HG03571 (cell line): ENCODE measurements at regions not wholly inside any gene's neighbourhood (a gene's known extent, or its start where the extent isn't known, plus 50 kb on each side); places are given as distances from the start of the nearest gene placed in this dataset.
"Not testable (repeated sequence)": the region's sequence is repeated elsewhere in the genome, so short reads cannot be mapped to it uniquely, and the experiment has no call there.

Experiments used
- ATAC-seq: cut with Tn5 transposase; IDR thresholded peaks from one replicate; pipeline ENCODE4 v1.9.1; 2021; ENCODE audit not compliant: unreplicated experiment

DNA sequence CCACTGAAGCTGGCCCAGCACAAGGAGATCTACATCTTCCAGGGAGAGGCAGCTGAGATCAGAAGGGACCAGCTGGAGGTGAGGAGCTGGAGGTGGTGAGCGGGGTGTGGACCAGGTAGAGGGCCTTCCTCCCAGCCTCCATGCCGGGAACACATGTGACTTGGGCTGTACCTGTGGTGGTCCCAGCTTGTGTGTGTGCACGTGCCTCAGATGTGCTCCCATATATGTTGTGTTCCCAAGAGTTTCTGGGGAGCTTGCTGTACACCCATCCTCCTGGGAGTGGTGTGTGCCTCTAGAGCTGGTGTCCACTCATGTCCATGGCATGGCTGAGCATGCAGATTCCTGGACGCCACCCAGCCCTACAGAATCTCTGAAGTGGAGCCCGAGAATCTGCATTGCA, 183.7 kb upstream of the AKAP13 start:
- ATAC-seq = not testable (repeated sequence)

DNA sequence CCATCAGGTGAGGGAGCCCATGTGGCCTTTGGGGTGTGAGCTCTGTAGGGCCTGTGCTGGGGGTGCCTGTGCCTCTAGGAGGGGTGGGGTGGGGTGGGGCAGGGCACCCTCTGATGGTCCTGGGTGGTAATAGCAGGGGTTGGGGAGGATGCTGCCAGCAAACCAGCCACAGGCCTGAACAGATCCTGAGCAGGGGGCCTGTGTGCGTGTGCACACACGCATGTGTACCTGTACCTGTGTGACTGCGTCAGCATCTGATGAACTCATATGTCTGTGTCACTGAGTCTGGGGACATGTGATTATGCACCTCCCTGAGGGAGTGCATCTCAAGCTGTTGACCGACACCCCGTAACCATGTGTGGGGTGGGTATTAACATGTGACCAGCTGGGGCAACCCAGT, 182.8 kb upstream of the AKAP13 start:
- ATAC-seq = not testable (repeated sequence)

DNA sequence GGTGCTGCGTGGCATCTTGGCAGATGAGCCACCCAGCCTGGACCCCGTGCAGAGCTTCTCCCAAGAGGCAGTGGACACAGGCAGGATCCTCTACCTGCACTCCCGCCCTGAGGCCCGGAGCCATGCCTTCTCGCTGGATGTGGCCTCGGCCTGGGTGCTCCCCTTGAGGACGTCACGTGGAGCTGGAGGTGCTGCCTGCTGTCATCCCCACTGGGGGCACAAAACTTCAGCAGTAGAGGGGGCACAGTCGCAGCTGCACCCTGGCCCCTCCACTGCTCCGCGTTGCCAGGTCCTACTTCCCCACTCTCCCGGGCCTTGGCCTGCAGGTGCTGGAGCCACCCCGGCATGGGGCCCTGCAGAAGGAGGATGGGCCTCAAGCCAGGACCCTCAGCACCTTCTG, 182.0 kb upstream of the AKAP13 start:
- not testable (repeated sequence) for ATAC-seq

DNA sequence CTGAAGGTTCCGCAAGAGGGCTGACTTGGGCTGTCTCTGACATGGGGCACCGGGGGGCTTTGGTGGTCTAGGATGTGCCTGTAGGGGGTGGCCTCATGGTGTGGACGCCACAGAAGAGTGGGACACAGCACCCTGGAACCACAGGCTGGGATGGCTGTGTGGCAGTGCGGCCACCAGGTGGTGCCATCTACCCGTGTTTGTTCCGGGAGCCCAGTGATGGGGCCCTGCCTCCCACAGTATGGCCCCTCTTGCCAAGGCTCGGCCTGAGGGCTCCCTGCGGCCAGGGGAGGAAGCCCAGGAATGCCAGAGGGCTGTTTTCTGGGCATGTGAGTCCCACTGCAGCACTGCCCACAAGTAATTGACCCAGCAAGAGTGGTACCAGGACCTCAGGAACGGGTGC, 180.2 kb upstream of the AKAP13 start:
- ATAC-seq = peak; percentile 92

DNA sequence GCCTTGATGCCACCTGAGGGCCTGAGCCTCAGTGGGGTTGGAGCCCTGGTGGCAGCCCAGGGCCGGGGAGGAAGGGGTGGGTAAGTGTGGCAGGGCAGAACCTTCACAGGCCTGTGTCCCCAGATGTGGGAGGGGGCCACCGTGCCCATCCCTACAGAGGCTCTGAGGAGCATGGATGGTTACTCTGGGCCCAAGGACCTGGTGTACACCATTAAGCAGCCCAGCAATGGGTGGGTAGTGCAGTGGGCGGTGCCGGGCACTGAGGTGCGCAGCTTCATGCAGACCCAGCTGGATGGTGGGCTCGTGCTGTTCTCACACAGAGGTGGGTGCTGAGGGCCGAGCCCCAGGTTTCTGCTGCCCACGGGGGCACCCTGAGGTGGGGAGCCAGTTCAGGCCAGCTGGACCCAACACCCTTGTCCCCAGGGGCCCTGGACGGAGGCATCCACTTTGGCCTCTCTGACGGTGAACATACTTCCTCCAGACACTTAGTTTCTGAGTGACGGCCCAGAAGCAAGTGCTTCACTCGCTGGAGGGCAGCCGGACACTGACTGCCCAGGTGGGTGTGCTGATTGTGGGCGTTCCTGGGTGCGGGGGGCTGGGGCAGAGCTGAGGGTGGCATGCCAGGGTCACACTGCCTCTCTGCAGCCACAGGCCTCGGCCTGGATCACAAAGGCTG, 179.1 kb upstream of the AKAP13 start:
- not testable (repeated sequence) for ATAC-seq

DNA sequence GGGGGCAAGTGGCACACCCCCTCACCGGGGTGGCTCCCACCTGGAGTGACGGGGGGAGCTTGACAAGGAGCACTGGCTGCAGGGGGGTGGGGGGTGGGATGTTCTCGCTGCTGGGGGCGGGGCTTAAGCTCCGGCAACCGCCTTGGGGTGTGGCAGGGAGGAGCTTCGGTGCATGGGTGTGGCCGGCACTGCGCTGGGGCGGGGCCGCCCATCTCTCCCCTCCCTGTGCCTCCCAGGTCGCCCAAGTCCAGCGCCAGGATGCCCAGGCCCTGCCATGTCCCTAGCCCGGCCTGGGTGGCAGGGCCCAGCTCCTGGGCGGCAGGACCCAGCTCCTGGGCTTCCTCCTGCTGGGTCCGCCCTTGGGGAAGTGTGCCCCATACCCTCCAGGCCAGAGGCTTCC, 175.9 kb upstream of the AKAP13 start:
- ATAC-seq = not testable (repeated sequence)

DNA sequence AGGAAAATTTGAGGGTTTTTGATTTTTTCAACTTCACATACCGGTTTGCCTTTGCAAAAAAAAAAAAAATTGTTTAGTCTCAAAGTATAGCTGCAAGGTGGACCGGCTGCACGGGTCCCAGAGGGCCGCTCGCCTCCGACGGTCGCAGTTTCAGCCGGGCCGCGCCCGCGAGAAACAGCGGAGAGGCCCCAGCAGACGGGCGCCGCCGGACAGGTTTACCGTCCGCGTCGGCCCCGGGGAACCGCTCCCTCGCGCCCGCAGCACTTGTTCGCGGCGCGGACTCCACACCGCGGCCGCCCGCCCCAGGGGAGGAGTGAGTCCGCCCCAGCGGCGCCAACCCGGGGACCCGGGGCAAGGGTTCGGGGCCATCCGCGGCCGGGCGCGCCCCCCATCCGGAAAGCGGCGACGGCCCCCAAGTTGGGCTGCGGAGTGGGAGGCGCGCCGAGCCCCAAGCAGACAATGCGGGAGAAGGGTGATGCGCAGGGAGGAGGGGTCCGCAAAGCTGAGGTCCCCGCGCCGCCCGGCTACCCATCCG, 146.5 kb upstream of the AKAP13 start:
- ATAC-seq = not testable (repeated sequence)

DNA sequence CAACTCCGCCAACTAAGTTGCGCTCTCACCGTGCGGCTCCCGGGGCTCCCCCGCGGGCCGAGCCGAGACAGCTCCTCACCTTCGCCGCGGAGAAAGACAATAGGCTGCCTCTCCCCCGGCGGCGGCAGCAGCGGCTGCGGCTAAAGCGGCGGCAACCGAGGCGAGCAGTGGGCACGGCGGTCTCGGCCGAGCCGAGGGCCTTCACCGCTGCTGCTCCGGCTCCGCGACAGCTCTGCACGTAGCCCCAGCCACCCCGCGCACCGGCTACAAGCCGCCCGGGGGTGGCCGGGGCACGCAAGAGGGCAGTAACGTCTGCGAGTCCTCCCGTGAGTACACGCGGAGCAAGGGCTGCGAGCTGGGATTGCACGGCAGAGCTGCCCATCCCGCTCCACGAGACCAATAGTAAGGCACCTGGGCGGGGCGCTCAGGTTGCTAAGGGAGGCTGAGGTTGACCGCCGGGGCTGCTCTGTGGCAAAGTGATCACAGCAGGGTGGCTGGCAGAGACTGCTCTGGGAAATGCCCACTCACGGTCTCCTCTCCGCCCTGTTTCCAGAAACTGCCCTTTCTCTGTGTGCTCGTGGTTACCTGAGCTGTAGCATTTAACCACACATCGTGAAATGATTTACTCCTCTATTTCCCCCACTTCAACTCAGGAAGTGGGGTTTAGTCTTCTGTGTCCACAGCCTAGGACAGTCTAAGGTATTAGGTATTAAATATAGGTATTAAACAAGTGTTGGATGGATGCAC, 145.8 kb upstream of the AKAP13 start:
- not testable (repeated sequence) for ATAC-seq

DNA sequence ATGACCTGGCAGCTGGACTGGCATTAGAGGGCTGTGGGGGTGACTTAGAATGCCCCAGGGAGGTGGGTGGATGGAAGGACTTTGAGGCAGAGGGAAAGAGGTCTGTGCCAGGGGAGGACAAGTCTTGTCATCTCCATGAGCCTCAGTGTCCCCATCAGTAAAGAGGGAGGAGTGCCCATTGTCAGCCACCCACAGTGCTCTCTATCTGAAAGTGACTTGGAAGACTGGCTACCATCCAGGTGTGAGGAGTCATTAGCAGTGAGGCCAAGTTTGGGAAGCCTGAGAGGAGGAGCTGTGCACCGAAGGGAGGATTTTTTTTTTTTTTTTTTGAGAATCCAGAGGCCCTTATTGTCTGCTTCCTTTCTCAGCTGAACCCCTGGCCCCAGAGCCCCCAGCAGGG, 136.3 kb upstream of the AKAP13 start:
- not testable (repeated sequence) for ATAC-seq

DNA sequence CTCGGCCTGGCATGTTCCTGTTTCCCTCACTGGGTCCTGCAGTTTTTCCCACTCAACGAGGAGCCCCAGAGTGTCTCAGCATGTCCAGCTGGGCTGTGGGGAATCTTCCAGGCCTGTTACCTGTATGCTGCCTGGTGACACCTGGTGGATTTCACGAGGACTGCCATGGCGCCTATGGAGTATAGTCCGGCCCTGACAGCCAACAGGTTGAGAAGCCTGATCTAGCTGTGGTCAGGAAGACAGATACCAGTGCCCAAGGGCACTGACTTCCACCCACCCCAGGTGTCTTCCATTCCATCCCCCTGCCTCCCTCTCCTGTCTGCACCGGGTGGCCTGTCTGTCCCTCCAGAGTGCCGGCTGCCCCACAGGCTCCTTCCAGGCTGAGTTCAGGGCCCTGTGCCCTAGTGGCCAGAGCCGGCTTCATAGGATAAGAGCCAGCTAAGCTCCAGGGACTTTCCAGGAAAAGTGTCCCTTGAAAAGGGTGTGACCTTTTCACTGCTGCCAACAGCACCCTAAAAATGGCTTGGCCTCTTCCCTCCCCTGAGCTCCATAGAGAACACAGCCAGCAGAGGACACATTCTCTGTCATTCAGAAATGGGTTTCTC, 129.4 kb upstream of the AKAP13 start:
- not testable (repeated sequence) for ATAC-seq

DNA sequence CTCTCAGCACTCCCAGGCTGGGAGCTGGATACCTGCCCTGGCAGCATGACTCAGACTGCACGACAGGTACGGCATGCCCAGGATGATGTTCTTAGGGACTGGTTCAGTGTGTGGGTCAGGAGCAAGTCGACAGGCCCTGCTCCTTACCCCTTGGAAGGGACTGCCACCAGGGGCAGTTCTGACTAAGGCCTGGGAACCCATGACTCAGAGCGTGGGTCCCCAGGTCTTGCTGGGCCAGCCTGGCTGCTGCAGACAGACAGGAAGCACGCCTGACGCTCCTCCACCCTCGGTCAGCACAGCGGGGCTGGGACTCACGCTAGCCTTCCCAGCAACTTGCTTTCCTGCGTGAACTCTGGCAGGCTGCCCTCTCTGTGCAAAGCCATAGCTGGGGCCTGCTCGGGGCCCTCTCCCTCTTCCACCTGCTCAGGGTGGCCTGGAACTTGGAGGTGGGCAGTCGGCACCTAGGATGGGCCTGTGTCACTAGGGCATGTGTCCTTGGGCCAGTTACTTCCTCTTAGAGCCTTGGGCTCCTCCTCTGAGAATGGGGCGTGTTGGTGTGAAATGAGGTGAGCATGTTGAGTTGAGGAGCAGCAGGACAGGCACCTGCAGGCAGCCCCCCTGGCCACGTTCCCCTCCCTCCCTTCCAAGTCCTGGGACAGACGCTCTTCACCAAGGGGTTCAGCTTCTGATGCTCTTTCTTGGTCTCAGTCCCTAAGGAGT, 127.0 kb upstream of the AKAP13 start:
- peak; percentile 87 for ATAC-seq

DNA sequence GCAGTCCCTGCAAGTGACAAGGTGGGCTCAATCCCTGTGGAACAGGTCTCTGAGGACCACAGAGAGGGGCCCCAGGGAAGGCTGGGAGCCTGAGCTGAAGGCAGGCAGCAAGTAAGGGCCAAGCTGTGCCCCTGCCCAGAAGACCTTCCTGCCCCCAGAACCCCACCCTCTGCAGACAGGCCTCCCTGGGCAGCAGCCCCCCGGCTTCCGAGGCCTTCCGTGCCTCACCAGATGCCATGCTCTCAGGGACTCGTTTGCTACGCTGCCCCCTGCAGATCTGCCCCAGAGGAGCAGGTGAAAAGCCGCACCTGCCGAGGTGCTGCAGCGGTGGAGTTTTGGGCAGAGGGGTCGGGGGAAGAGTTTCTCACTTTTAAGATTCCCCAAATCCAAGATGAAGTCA, 125.4 kb upstream of the AKAP13 start:
- not testable (repeated sequence) for ATAC-seq

DNA sequence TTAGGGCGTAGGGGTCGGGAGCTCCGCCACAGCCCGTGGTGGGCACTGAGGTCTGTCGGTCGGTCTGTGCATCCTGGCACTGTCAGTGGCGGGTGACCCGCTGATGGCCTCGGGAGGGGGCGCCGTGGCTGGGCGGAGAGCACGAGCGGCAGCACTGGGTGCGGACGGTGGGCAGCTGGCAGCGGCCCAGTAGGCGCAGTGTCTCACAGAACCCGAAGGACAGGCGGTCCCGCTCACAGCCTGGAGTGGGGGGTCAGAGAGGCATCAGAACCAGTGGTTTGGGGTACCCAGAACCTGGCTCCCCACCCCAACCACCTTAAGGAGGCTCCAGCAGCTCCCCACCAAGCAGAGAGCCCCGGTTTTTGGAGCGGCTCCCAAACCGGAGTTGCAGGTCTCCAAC, 124.9 kb upstream of the AKAP13 start:
- not testable (repeated sequence) for ATAC-seq

DNA sequence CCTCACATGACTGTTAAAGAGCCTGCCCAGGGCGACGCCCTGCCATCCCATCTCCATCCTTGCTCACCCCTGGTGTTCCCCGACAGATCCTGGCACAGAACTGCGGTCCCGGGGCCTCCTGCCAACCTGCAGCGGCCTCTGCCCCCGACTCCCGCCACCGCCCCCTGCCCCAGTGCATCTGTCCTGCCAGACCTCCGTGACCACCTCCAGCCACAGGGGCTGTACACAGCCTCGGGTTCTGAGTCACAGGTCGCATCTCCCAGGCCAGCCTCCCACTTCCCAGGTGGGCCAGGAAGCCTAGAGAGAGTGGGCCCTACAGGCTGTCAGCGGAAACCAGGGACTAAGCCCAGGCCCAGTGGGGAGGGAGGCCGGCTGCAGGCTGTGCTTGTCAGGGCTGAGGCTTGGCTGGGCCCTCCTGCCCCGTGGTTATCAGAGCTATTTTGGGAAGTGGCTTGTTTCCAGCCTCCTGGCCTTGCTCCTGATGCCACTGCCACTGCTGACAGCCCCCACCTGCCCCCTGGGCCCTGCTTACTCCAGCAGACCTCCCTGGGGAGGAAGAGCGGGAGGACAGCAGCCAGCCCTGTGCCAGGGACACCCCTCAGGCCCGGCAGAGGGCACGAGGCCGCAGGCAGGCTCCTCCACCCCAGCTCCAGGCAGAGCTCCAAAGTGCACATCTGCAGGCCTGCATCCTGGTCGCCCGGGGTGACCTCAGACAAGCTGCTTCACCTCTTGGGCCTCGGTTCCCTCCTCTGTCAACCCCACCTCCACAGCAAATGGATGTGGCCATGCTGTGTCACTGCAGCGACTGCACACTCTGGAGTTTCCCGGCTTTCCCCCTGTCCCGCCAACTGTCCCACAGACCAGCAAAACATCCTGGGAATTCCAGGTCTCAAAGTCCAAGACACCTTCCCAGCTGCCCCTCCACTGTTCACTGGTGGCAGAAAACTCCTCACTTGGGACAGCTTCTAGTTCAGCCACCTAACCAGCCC, 124.1 kb upstream of the AKAP13 start:
- ATAC-seq = not testable (repeated sequence)

DNA sequence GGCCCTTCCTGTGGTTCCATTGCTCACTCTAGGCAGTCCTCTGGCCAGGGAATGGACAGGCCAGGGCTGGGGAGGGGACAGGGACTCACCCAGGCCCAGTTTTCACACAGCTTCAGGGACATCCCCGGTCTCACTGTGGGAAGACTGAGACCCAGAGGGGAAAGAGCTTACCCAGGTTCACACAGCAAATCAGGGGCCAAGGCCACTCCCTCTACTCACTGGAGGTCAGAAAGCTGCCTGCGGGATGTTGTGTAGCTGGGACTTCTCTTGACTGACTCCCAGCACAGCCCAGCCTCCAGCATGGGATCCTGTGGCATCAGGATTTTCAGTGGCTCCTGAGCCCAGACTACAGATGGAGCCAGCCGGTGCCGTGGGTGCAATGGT, 122.3 kb upstream of the AKAP13 start:
- ATAC-seq = not testable (repeated sequence)

DNA sequence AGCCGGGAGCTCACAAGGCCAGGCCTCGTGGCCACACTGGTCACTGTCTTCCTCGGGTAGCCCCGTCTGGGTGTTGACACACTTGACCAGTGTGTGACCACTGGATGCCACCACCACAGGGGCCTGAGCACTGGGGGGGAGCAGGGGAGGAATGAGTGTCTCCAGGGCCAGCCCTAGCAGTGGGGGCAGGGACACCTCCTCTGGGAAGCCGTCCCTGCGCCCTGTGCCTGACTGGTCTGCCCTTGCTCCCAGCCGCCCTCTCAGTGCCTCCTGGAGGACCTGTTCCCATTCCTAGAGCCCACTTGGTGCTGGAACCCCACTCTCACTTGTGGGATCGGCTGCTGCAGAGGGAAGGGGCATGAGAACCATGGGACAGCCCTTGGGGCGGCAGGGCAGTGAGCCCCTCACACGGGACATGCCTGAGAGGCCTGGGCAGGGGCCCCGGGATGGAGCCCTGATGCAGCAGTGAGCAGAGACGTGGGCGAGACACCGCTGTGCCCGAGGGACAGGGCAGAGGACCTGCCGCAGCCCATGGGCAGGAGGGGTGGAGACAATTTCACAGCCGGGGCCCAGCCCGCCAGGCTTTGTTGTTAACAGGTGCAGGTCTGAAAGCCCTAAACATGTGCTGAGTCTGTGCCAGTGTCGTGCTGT, 121.7 kb upstream of the AKAP13 start:
- not testable (repeated sequence) for ATAC-seq

DNA sequence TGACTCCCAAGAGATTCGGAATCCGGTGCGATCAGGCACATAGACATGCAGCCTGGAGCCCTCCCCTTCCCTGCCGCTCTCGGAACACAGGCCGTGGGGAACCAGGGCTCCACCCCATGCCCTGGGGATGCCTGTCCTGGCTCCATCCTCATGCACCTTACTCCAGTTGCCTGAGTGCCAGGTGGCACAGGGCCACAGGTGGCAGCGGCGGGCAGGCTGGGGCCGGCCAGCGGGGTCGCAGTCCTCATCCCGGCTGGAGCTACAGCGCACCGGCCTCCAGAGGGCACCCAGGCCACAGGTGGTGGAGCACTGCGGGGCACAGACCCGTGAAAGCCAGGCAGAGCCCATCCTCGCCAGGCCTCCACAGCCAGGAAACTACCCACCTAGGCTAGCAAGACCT, 119.9 kb upstream of the AKAP13 start:
- not testable (repeated sequence) for ATAC-seq

DNA sequence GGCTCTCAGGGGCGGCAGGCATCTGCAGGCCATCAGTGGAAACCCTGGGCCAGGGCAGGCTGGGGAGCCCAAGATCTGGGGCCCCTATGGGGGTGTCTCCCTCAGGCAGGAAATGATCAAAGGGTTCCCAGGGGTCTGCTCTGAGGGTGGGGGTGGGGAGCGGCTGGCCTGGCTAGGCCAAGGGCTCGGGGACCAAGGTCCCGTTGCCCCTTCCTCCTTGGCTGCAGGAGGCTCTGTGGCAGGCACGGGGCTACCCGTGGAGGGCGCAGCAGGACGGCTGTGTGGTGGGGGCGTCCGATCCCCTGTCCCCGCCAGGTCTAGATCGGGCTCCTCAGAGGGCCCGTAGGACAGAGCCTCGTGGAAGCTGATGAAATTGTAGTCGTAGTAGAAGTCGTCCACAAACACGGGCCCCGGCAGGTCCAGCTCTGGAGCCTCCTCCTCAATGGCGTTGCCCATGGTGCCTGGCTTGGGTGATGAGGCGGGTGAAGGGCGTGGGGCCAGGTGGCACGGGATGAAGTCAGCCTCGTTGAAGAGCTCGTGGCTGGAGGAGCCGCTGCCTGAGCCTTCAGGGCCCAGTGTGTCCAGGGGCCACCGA, 117.8 kb upstream of the AKAP13 start:
- ATAC-seq = not testable (repeated sequence)

DNA sequence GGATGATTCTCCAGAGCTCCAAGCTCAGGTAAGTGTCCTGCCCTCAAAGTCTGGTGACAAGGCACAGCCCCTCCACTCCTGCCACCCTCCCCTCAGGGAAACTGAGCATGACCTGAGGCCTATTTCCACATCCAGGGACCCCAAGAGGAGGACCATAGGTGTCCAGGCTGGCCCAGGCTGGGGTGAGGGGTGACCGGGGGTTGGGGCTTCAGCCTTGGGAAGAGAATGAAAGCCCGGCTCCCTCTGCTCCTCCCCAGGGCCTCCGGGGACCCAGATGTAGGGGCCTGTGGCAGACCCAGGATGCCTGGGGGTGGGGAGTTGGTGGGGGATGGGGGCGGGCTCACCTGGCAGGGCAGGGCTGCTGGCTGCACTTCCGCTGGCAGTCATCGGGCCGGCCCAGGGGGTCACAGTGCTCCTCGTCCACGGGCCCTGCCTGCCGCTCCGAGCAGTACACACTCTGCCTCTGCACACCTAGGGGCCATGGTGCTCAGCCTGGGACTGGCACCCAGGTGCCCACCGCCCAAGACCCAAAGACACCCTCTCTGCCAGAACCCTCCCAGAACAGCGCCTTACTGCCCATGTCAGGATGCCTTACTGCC, 116.5 kb upstream of the AKAP13 start:
- not testable (repeated sequence) for ATAC-seq
